T-helper 1 cell treated with Interleukin-12 subunit alpha and Interleukin-12 subunit beta and Interleukin-4 antibody, amounts not matched to agents 30 μg/mL and 1 μg/mL, for 36 hours (primary cell): ENCODE measurements at regions not wholly inside any gene's neighbourhood (a gene's known extent, or its start where the extent isn't known, plus 50 kb on each side); places are given as distances from the start of the nearest gene placed in this dataset.
"Not testable (repeated sequence)": the region's sequence is repeated elsewhere in the genome, so short reads cannot be mapped to it uniquely, and the experiment has no call there.

ENCODE experiments used
- H3K27ac Mint-ChIP-seq: one replicate; pipeline ENCODE4 v1.8.0; 2021; ENCODE audit warnings: mild to moderate bottlenecking, mixed read lengths
- H3K27me3 Mint-ChIP-seq: one replicate; pipeline ENCODE4 v1.8.0; 2021; ENCODE audit warnings: low read depth, mixed read lengths
- H3K36me3 Mint-ChIP-seq: one replicate; pipeline ENCODE4 v1.8.0; 2021; ENCODE audit warnings: low read depth, mixed read lengths
- H3K4me1 Mint-ChIP-seq: one replicate; pipeline ENCODE4 v1.8.0; 2021; ENCODE audit warnings: low read depth, mixed read lengths
- H3K4me3 Mint-ChIP-seq: one replicate; pipeline ENCODE4 v1.8.0; 2021; ENCODE audit warnings: mild to moderate bottlenecking, moderate library complexity, mixed read lengths
- H3K9me3 Mint-ChIP-seq: one replicate; pipeline ENCODE4 v1.8.0; 2021; ENCODE audit warnings: mixed read lengths

DNA sequence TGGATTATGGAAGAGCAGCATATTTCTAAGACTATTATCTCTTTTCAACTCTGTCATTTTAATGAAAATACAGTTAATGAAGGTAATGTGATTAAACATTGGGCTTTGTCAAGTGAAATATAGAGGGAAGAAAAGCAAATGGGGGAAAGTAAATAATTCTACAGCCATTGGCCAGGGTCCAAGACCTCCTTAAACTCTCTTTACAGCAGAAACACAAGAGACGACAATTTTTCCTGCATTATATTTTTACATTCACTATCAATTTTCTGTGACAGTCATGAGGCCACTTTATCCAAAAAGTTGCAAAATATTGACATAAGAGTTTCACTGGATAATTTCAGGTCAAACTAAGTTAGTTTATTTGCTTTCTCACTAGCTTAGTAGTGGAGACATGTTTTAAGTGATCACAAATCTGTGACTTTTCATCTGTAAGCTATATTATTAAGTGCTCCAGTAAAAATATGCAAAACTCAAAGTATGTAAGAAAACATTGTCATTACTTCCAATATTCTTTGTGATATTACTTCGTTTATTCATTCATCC lies 385.9 kb upstream of the DPH6 start:
- Mint-ChIP-seq H3K9me3 (no peaks in the 10 kb centered on the region), H3K27ac (no peak overlapping the region), H3K4me3 (no peak overlapping the region), H3K36me3 (no peaks in the 10 kb centered on the region), H3K4me1 (no peaks in the 10 kb centered on the region), H3K27me3 (no peaks in the 10 kb centered on the region)

DNA sequence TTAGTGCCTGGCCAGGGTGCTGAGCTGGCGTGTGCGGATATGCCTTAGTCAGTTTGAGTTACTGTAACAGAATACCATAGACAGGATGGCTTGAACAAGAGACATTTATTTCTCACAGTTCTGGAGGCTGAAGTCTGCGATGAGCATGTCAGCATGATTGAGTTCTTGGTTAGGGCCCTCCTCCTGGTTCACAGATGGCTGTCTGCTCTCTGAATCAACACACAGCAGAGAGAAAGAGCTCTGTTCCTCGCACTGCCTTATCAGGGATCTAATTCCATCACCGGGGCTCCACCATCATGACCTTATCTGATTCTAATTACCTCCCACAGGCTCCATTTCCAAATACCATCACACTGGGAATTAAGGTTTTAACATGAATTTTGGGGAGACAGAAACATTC lies 386.6 kb upstream of the DPH6 start:
- Mint-ChIP-seq H3K4me1 (no peaks in the 10 kb centered on the region), H3K36me3 (no peaks in the 10 kb centered on the region), H3K4me3 (no peak overlapping the region)

DNA sequence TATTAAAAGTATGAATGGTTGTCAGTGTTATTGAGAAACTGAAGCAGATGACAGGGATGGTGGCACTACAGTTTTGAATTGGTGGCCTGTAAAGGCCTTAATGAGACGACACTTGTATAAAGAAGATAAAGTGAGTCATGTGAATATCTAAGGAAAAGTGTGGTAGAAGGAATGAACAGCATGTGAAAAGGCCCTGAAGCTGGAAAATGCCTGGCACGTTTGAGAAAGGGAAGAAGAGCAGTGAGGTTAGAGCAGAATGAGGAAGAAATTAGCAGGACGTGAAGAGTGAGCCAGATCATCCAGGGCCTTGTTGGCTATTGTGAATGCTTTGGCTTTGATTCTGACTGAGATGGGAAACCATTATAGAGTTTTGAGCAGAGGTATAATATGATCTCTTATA lies 387.6 kb upstream of the DPH6 start:
- Mint-ChIP-seq H3K4me1 (no peaks in the 10 kb centered on the region), H3K9me3 (no peaks in the 10 kb centered on the region), H3K27me3 (no peaks in the 10 kb centered on the region), H3K36me3 (no peaks in the 10 kb centered on the region), H3K4me3 (no peak overlapping the region), H3K27ac (no peak overlapping the region)

More for the DNA sequence above, 386.6 kb upstream of the DPH6 start:
- no peaks in the 10 kb centered on the region for H3K9me3 Mint-ChIP-seq
- H3K27ac Mint-ChIP-seq: no peak overlapping the region
- no peaks in the 10 kb centered on the region for H3K27me3 Mint-ChIP-seq

DNA sequence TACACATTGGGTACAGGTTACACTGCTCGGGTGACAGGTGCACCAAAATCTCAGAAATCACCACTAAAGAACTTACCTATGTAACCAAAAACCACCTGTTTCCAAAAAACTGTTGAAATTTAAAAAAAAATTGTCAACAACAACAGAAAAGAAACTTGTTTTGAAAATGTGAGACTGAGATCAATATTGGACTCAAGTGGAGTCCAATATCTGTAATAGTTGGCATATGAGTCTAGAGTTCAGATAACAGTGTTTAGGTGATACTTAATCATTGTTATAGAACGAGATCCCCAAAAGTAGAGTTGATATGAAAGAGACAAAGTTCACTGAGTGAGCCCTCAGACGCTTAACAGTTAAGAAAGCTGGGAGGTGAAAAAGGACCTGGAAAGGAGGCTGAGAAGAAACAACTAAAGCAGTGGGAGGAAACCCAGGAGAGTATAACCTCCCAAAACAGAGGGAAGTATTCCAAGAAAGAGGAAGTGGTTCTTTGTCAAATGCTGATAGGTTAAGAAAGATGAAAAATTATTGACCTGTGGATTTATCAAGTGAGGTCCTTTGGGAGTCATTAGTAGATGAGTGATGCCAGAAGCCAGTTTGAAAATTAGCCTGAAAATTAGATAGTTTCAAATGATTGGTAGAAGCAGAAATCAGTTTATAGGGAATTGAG lies 388.6 kb upstream of the DPH6 start:
- Mint-ChIP-seq H3K27me3 (no peaks in the 10 kb centered on the region), H3K4me3 (no peak overlapping the region), H3K27ac (no peak overlapping the region), H3K9me3 (no peaks in the 10 kb centered on the region), H3K36me3 (no peaks in the 10 kb centered on the region), H3K4me1 (no peaks in the 10 kb centered on the region)

GRCh38 chr15:35936284-35936683 lies 390.3 kb upstream of the DPH6 start:
- Mint-ChIP-seq H3K36me3 (no peaks in the 10 kb centered on the region), H3K9me3 (no peaks in the 10 kb centered on the region), H3K27ac (no peak overlapping the region), H3K4me3 (no peak overlapping the region), H3K27me3 (no peaks in the 10 kb centered on the region), H3K4me1 (no peaks in the 10 kb centered on the region)

DNA sequence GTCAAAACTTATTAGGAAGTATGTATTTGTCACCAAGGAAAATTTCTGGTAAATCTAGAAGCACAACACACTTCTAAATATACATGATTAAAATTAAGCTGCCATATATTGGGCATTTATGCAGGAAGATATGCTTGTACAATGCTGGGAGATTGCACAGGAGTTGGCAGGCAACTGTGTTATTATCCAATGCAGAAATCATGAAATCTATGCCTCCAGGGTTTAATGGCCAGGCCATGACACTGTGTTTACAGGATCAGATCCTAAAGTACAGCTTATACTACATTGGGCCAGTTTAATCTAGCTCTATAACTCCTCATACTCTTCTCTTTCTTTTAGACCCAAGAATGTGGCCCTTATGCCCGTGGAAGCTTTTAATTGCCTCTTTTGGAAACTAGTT lies 391.4 kb upstream of the DPH6 start:
- no peaks in the 10 kb centered on the region for H3K9me3 Mint-ChIP-seq
- H3K27ac Mint-ChIP-seq: no peak overlapping the region
- H3K36me3 Mint-ChIP-seq: no peaks in the 10 kb centered on the region
- no peak overlapping the region for H3K4me3 Mint-ChIP-seq
- H3K4me1 Mint-ChIP-seq: no peaks in the 10 kb centered on the region
- no peaks in the 10 kb centered on the region for H3K27me3 Mint-ChIP-seq

DNA sequence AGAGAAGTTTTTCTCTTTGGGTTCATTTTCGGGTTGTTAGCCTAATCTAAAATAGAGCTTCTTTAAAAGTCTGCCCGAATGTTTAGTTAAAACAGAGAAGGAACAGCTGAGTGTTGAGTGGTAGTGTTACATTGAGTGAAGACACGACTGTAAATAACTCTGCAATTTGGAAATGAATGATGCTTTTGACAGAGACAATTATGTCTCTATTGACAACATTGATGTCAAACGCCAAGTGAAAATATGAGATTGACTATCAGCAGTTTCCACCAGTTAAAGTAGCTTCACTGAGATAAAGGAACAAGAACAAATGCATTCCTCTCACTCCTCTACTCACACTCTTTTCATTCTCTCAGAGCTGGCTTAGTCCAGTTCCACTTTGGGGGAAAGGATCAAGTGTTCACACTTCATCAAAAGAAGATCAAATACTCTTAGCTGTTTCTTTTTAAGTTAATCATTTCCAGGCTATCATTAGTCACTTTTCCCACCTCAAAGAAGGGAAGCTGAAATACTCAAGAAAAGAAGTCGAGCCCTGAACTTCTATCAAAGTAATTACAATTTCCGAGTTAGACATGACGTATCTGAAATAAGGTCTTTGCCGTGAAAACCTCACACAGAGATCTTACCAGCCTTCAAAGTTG lies 399.1 kb upstream of the DPH6 start:
- Mint-ChIP-seq H3K27ac (no peak overlapping the region), H3K36me3 (no peaks in the 10 kb centered on the region), H3K4me3 (no peak overlapping the region), H3K4me1 (no peaks in the 10 kb centered on the region), H3K9me3 (peaks cover 6% of the 10 kb centered on the region), H3K27me3 (no peaks in the 10 kb centered on the region)

DNA sequence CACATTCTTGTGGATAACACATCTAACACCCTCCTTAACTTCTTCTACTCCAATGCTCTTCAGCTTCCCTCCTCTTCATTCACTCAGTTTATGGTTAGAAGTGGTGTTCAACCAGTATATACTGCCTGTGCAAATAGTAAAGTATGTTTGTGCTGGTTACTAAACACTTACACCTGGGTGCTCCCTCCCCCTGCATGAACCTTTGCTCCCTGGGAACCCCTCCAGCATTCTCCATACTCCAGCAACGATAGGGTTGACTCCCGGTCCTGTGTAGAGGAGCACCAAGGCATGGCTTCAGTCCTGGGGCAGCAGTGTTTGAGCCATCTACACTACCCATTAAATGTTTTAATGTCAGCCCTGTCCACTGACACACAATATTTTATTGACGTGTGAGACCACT lies 407.5 kb upstream of the DPH6 start:
- Mint-ChIP-seq H3K9me3 (no peaks in the 10 kb centered on the region), H3K36me3 (no peaks in the 10 kb centered on the region), H3K4me1 (no peaks in the 10 kb centered on the region), H3K4me3 (no peak overlapping the region), H3K27ac (no peak overlapping the region), H3K27me3 (no peaks in the 10 kb centered on the region)

DNA sequence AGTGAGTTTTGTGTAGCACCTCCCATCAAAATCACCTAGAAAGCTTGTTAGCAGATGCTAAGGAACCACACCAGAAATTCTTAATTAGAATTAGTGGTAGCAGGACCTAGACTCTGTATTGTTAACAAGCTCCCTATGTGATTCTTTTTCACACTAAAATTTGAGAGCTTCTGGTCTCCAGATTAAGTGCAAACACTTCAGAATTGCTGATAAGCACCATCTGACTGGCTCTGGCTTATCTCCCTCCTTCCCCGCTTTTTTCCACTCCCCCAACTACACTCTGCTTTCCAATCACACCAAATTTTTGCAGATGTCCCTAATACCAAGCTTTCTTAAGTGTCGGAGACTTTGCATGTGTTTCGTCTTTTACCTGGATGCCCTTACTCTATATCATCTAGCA lies 410.1 kb upstream of the DPH6 start:
- H3K4me3 Mint-ChIP-seq: no peak overlapping the region
- no peaks in the 10 kb centered on the region for H3K27me3 Mint-ChIP-seq
- no peaks in the 10 kb centered on the region for H3K36me3 Mint-ChIP-seq
- H3K9me3 Mint-ChIP-seq: no peaks in the 10 kb centered on the region
- no peaks in the 10 kb centered on the region for H3K4me1 Mint-ChIP-seq
- no peak overlapping the region for H3K27ac Mint-ChIP-seq

- Mint-ChIP-seq H3K9me3 (no peaks in the 10 kb centered on the region), H3K4me3 (no peak overlapping the region), H3K36me3 (no peaks in the 10 kb centered on the region), H3K27ac (no peak overlapping the region), H3K27me3 (no peaks in the 10 kb centered on the region), H3K4me1 (no peaks in the 10 kb centered on the region)
Measured at GRCh38 chr15:35958021-35958420, 412.1 kb upstream of the DPH6 start.

- Mint-ChIP-seq H3K27ac (no peak overlapping the region), H3K9me3 (no peaks in the 10 kb centered on the region), H3K36me3 (no peaks in the 10 kb centered on the region), H3K4me3 (no peak overlapping the region), H3K27me3 (no peaks in the 10 kb centered on the region), H3K4me1 (no peaks in the 10 kb centered on the region)
Measured at GRCh38 chr15:35958975-35959374, 413.0 kb upstream of the DPH6 start.

- Mint-ChIP-seq H3K9me3 (no peaks in the 10 kb centered on the region), H3K27ac (no peak overlapping the region), H3K4me3 (no peak overlapping the region), H3K27me3 (no peaks in the 10 kb centered on the region), H3K4me1 (no peaks in the 10 kb centered on the region), H3K36me3 (no peaks in the 10 kb centered on the region)
Measured at GRCh38 chr15:35963326-35963725, 417.4 kb upstream of the DPH6 start.

DNA sequence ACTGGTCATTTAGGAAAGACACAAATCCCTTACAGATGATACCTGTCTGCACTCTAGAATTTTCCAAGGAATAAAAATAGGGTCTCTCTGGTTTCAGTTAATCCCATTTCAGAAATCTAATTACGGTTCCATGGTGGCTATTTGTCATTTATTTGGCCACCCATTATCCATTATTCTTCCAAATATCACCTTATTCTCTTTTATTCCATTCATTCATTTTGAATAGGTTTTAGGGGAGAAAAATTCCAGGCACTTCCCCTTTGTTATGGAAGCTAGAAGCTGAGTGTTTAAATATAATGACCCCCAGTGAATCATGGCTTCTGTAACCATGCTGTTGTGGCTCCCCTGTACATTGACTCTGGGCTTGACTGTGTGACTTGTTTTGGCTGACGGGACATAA lies 420.8 kb upstream of the DPH6 start:
- no peaks in the 10 kb centered on the region for H3K4me1 Mint-ChIP-seq
- no peaks in the 10 kb centered on the region for H3K36me3 Mint-ChIP-seq
- H3K9me3 Mint-ChIP-seq: no peaks in the 10 kb centered on the region
- H3K27me3 Mint-ChIP-seq: no peaks in the 10 kb centered on the region
- H3K27ac Mint-ChIP-seq: no peak overlapping the region
- H3K4me3 Mint-ChIP-seq: no peak overlapping the region

GRCh38 chr15:35967968-35968367 lies 422.0 kb upstream of the DPH6 start:
- not testable (repeated sequence) for H3K9me3 Mint-ChIP-seq, H3K36me3 Mint-ChIP-seq, H3K27me3 Mint-ChIP-seq, H3K4me3 Mint-ChIP-seq, H3K27ac Mint-ChIP-seq, H3K4me1 Mint-ChIP-seq

DNA sequence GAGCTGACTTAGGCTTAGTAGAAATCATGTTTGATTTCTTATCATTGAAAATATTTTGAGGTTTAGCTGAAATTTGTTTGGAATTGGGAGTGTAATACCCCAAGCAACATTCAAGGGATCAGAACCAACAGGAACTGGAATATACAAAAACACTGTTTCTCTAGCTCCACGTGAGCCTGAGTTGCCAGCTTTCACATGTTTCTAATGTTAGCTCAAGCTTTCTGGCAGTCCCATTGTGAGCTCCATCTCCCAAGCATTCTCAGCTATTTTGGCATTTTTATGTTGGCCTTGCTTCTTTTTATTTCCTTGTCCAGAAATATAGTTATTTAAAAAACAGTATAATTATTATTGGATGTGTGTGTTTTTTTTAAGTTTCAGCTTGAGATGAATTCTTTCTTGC lies 427.1 kb upstream of the DPH6 start:
- Mint-ChIP-seq H3K4me1 (no peaks in the 10 kb centered on the region), H3K36me3 (no peaks in the 10 kb centered on the region), H3K27ac (no peak overlapping the region), H3K4me3 (no peak overlapping the region), H3K27me3 (no peaks in the 10 kb centered on the region), H3K9me3 (peaks cover 3% of the 10 kb centered on the region)
